ENCODE measurements at regions not wholly inside any gene's neighbourhood (a gene's known extent, or its start where the extent isn't known, plus 50 kb on each side); places are given as distances from the start of the nearest gene placed in this dataset.

DNA sequence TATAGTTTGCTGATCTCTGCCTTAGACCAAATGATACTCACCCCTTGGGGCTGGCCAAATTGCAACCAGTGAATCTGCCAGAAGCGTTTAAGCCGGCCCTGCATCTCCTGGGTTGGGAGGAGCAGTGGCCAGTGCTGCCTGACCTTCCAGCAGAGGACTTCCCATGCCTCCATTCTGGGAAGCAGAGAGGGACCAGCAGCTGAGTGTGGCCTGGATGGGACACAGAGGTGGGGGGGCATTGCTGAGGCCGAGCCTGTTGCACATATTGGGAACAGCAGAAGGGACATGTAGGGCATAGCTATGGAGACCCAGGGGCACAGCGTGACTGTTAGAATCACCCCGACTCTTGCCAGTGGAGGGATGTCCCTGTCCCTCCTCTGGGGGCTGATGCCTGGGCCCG lies 93.3 kb downstream of the CPZ start:
- H3K4me1 ChIP-seq: no peaks in the 10 kb centered on the region
- no peak overlapping the region for H3K27ac ChIP-seq
- peaks cover 0 to 62% of the 10 kb centered on the region in 2 donors for H3K27me3 ChIP-seq
- TF ChIP-seq POLR2A (IDR thresholded peaks at IDR 0.05) (no peak), POLR2AphosphoS5 (IDR thresholded peaks at IDR 0.05) (no peak)
- TF ChIP-seq, protein P1, sequence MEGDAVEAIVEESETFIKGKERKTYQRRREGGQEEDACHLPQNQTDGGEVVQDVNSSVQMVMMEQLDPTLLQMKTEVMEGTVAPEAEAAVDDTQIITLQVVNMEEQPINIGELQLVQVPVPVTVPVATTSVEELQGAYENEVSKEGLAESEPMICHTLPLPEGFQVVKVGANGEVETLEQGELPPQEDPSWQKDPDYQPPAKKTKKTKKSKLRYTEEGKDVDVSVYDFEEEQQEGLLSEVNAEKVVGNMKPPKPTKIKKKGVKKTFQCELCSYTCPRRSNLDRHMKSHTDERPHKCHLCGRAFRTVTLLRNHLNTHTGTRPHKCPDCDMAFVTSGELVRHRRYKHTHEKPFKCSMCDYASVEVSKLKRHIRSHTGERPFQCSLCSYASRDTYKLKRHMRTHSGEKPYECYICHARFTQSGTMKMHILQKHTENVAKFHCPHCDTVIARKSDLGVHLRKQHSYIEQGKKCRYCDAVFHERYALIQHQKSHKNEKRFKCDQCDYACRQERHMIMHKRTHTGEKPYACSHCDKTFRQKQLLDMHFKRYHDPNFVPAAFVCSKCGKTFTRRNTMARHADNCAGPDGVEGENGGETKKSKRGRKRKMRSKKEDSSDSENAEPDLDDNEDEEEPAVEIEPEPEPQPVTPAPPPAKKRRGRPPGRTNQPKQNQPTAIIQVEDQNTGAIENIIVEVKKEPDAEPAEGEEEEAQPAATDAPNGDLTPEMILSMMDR (IDR thresholded peaks at IDR 0.05): no peak
- intact Hi-C loops (cut with DNase I; ENCODE audit: low total_unique reads): no loop called here
- no peak overlapping the region for H3K4me3 ChIP-seq
- H3K36me3 ChIP-seq: no peaks in the 10 kb centered on the region
- no peak for DNase-seq (ENCODE audit: low spot score in 2 of 2)
- H3K9me3 ChIP-seq: no peaks in the 10 kb centered on the region

DNA sequence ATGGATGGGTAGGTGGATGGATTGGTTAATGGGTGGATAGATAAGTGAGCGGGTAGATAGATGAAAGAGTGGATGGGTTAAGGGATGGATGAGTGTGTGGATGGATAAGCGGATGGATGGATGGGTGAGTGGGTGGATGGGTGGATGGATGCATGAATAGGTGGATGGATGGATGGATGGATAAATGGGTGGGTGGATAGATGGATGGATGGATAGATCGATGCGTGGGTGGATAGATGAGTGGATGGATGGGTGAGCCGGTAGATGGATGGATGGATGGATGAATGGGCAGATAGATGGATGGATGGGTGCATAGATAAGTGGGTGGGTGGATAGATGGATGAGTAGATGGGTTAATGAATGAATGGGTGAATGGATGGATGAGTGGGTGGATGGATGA lies 90.9 kb downstream of the CPZ start:
- intact Hi-C loops (cut with DNase I; ENCODE audit: low total_unique reads): no loop called here

DNA sequence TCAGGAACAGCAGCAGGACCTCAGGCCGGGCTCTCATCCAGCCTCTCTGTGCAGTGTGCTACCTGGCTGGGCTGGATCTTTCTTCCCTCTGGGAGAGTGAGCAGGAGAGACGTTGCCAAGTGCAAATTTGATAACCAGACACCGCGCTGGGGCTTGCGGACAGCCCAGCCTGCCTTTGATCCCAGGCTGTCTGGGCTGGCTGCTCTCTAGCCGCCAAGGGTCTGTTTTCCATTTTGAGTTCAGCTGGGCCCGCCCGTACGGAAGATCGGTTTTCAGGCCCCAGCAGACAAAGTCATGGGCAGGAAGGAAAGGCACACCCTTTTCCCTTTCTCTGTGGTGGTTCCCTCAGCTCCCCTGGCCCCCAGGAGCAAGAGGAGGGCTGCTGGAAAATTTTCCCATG lies 90.2 kb downstream of the CPZ start:
- peaks cover 0 to 46% of the 10 kb centered on the region in 2 donors for H3K27me3 ChIP-seq
- H3K27ac ChIP-seq: no peak overlapping the region
- DNase-seq (ENCODE audit: low spot score in 2 of 2): no peak
- TF ChIP-seq POLR2AphosphoS5 (IDR thresholded peaks at IDR 0.05): no peak
- TF ChIP-seq, protein P1 (IDR thresholded peaks at IDR 0.05): no peak
- TF ChIP-seq POLR2A (IDR thresholded peaks at IDR 0.05): no peak
- H3K36me3 ChIP-seq: no peaks in the 10 kb centered on the region
- no peaks in the 10 kb centered on the region for H3K9me3 ChIP-seq
- no peaks in the 10 kb centered on the region for H3K4me1 ChIP-seq
- H3K4me3 ChIP-seq: no peak overlapping the region
- intact Hi-C loops (cut with DNase I; ENCODE audit: low total_unique reads): no loop called here

More for the DNA sequence above, 90.9 kb downstream of the CPZ start:
- Histone ChIP-seq H3K36me3 (no peaks in the 10 kb centered on the region), H3K4me1 (no peaks in the 10 kb centered on the region), H3K27ac (no peak overlapping the region), H3K27me3 (peaks cover 0 to 52% of the 10 kb centered on the region in 2 donors), H3K9me3 (no peaks in the 10 kb centered on the region), H3K4me3 (no peak overlapping the region)
- no peak for TF ChIP-seq POLR2AphosphoS5 (IDR thresholded peaks at IDR 0.05)
- no peak for TF ChIP-seq POLR2A (IDR thresholded peaks at IDR 0.05)
- TF ChIP-seq, protein P1 (IDR thresholded peaks at IDR 0.05): no peak
- no peak for DNase-seq (ENCODE audit: low spot score in 2 of 2)

DNA sequence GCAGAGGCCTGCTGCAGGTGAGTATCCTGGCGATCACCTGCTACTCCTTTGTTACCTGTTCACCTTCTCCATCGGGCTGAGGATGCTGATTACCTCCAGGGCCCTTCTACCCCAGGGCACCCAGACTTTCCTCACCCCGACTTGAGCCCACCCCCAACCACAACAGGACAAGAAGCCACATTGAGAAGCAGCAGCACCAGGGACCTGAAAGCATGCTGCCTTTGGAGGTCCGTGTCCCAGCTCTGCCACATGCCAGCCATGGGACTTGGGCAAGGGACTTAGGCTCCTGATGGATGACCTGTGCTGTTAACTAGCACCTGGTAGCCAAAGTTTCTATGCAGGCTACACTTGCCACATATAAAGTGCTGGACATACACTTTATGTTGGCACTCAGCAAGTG lies 89.7 kb downstream of the CPZ start:
- Histone ChIP-seq H3K27me3 (peaks cover 0 to 41% of the 10 kb centered on the region in 2 donors), H3K4me1 (no peaks in the 10 kb centered on the region), H3K27ac (no peak overlapping the region), H3K4me3 (no peak overlapping the region), H3K36me3 (no peaks in the 10 kb centered on the region), H3K9me3 (no peaks in the 10 kb centered on the region)
- TF ChIP-seq POLR2A (IDR thresholded peaks at IDR 0.05) (no peak), POLR2AphosphoS5 (IDR thresholded peaks at IDR 0.05) (no peak)
- TF ChIP-seq, protein P1 (IDR thresholded peaks at IDR 0.05): no peak
- no peak for DNase-seq (ENCODE audit: low spot score in 2 of 2)
- intact Hi-C loops (cut with DNase I; ENCODE audit: low total_unique reads): no loop called here

DNA sequence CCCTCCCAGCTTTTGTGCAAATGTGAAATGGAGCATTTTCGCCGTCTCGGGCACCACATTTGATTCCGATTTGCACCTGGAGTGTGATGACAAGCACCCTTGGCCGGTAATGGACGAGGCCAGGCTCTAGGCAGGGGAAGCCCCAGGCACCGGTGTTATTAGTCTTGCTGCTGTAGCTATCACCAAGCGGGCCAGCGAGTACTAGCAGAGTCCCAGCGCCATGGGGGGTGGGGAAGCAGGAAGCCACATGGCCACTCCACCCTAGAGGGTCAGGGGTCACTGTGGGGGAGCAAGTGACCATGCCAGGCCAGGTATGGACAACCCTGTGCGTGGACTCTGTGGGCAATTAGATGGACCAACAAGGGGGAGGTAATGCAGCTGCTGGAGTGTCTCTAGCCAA lies 88.8 kb downstream of the CPZ start:
- DNase-seq (ENCODE audit: low spot score in 2 of 2): no peak
- Histone ChIP-seq H3K27me3 (peaks cover 0 to 38% of the 10 kb centered on the region in 2 donors), H3K4me3 (no peak overlapping the region), H3K36me3 (no peaks in the 10 kb centered on the region), H3K27ac (no peak overlapping the region), H3K9me3 (peaks cover 0 to 6% of the 10 kb centered on the region in 2 donors), H3K4me1 (no peaks in the 10 kb centered on the region)
- TF ChIP-seq, protein P1 (IDR thresholded peaks at IDR 0.05): no peak
- no peak for TF ChIP-seq POLR2A (IDR thresholded peaks at IDR 0.05)
- TF ChIP-seq POLR2AphosphoS5 (IDR thresholded peaks at IDR 0.05): no peak
- intact Hi-C loops (cut with DNase I; ENCODE audit: low total_unique reads): no loop called here

All from breast epithelium (tissue), 4 donors.